ENCODE measurements at regions not wholly inside any gene's neighbourhood (a gene's known extent, or its start where the extent isn't known, plus 50 kb on each side); places are given as distances from the start of the nearest gene placed in this dataset.

- no peak overlapping the region for H3K27ac ChIP-seq
- TF ChIP-seq ZFX (IDR thresholded peaks at IDR 0.05): no peak
- TF ChIP-seq CTCF (conservative IDR thresholded peaks at IDR 0.05): no peak
Observed at GRCh38 chr5:73365990-73366667, 82.4 kb downstream of the FOXD1 start.

GRCh38 chr5:73365301-73365853 is 83.2 kb downstream of the FOXD1 start:
- H3K27ac ChIP-seq: no peak overlapping the region

GRCh38 chr5:73363911-73364730 is 84.5 kb downstream of the FOXD1 start:
- H3K27ac ChIP-seq: no peak overlapping the region
- TF ChIP-seq ZFX (IDR thresholded peaks at IDR 0.05) (no peak), CTCF (conservative IDR thresholded peaks at IDR 0.05) (no peak)

More at GRCh38 chr5:73365301-73365853, 83.2 kb downstream of the FOXD1 start:
- TF ChIP-seq ZFX (IDR thresholded peaks at IDR 0.05) (no peak), CTCF (conservative IDR thresholded peaks at IDR 0.05) (no peak)

GRCh38 chr5:73359395-73359794 is 89.2 kb downstream of the FOXD1 start:
- H3K27ac ChIP-seq: no peak overlapping the region
- no peak for TF ChIP-seq ZFX (IDR thresholded peaks at IDR 0.05)
- no peak for TF ChIP-seq CTCF (conservative IDR thresholded peaks at IDR 0.05)

- TF ChIP-seq CTCF (conservative IDR thresholded peaks at IDR 0.05) (no peak), ZFX (IDR thresholded peaks at IDR 0.05) (no peak)
- H3K27ac ChIP-seq: no peak overlapping the region
Observed at GRCh38 chr5:73358366-73358765, 90.2 kb downstream of the FOXD1 start.

- H3K27ac ChIP-seq: no peak overlapping the region
- TF ChIP-seq CTCF (conservative IDR thresholded peaks at IDR 0.05) (no peak), ZFX (IDR thresholded peaks at IDR 0.05) (no peak)
Observed at GRCh38 chr5:73357576-73357975, 91.0 kb downstream of the FOXD1 start.

GRCh38 chr5:73355108-73355507 is 93.5 kb downstream of the FOXD1 start:
- TF ChIP-seq CTCF (conservative IDR thresholded peaks at IDR 0.05) (no peak), ZFX (IDR thresholded peaks at IDR 0.05) (no peak)
- no peak overlapping the region for H3K27ac ChIP-seq
